A549 (cell line): ENCODE measurements at regions not wholly inside any gene's neighbourhood (a gene's known extent, or its start where the extent isn't known, plus 50 kb on each side); places are given as distances from the start of the nearest gene placed in this dataset.

ENCODE experiments used
- ATAC-seq, 2 experiments: fragments of 200-7000 bp in 1 of 2; fragments of >200 bp in 1 of 2; cut with Nextera tagmentation in 1 of 2; cut with Tn5 transposase in 1 of 2; 3 replicates each; pipeline versions ENCODE4 v1.8.0 to v1.9.1; 2018 to 2020; ENCODE audit warnings: mild to moderate bottlenecking in 1 of 2, moderate library complexity in 1 of 2
- CTCF ChIA-PET: fragments of 300-600 bp; sonication (Branson Sonifier 250); formaldehyde crosslinking; extraction: SDS; loops from one replicate; lab custom pipeline; 2021; ENCODE audit warnings: antibody characterized with exemption, inconsistent platforms; lab: Yijun Ruan, JAX
- POLR2A ChIA-PET: fragments of 350-600 bp; formaldehyde crosslinking; extraction: SDS; loops from one replicate; lab custom pipeline; 2021; ENCODE audit warnings: antibody characterized with exemption, inconsistent platforms; lab: Yijun Ruan, JAX
- DNase-seq, 2 experiments: peaks; one replicate each; pipeline versions ENCODE4 v3.0.0 to v3.0.0-alpha.2; 2011 to 2016; ENCODE audit warnings: low read depth in 1 of 2, low spot score in 1 of 2
- FAIRE-seq: peaks from 2 replicates; lab custom pipeline; 2011; peaks lifted over from hg19 to GRCh38; lab: Jason Lieb, UNC
- H3K27ac ChIP-seq, 2 experiments: fragments of >200 bp; sonication (Bioruptor Twin); formaldehyde crosslinking; 3 replicates each; pipeline ENCODE4 v1.5.1; 2016 to 2017
- H3K4me1 ChIP-seq: fragments of >200 bp; sonication (Bioruptor Twin); formaldehyde crosslinking; 3 replicates; pipeline ENCODE4 v1.6.1; 2016
- H3K4me2 ChIP-seq: fragments of >200 bp; sonication (Bioruptor Twin); formaldehyde crosslinking; 3 replicates; pipeline ENCODE4 v1.6.1; 2016
- H3K4me3 ChIP-seq: fragments of >200 bp; sonication (Bioruptor Twin); formaldehyde crosslinking; 3 replicates; pipeline ENCODE4 v1.5.1; 2016
- H3K9me3 ChIP-seq: fragments of >200 bp; sonication (Bioruptor Twin); formaldehyde crosslinking; 3 replicates; pipeline ENCODE4 v1.6.1; 2016
- CBX8 ChIP-seq: fragments of 200-600 bp; sonication (generic); IDR thresholded peaks from 2 replicates; pipeline ENCODE4 v1.6.1; 2016
- E2F6 ChIP-seq: IDR thresholded peaks from 2 replicates; pipeline ENCODE4 v1.6.1; 2012; ENCODE audit warnings: low read depth, borderline replicate concordance
- FOSB ChIP-seq: fragments of 250-450 bp; sonication (Bioruptor Pico); IDR thresholded peaks from 2 replicates; pipeline ENCODE4 v1.5.0; 2020; ENCODE audit warnings: mild to moderate bottlenecking, moderate library complexity
- FOXS1 ChIP-seq: fragments of 250-450 bp; sonication (Bioruptor Pico); IDR thresholded peaks from 2 replicates; pipeline ENCODE4 v1.5.0; 2020; ENCODE audit warnings: mild to moderate bottlenecking, moderate library complexity
- GATA3 ChIP-seq: IDR thresholded peaks from 2 replicates; pipeline ENCODE4 v1.6.1; 2012; ENCODE audit warnings: borderline replicate concordance
- HEYL ChIP-seq: fragments of 250-450 bp; sonication (Bioruptor Pico); IDR thresholded peaks from 2 replicates; pipeline ENCODE4 v1.8.0; 2021; ENCODE audit warnings: mild to moderate bottlenecking, moderate library complexity
- KDM5A ChIP-seq: fragments of 200-600 bp; sonication (generic); IDR thresholded peaks from 2 replicates; pipeline ENCODE4 v1.6.1; 2016; ENCODE audit warnings: antibody characterized with exemption, mild to moderate bottlenecking
- MAFK ChIP-seq: fragments of 450-650 bp; IDR thresholded peaks from 2 replicates; pipeline ENCODE4 v1.6.1; 2014; ENCODE audit not compliant: partially characterized antibody
- MAZ ChIP-seq: fragments of 150-350 bp; IDR thresholded peaks from 2 replicates; pipeline ENCODE4 v1.6.1; 2014; ENCODE audit warnings: antibody characterized with exemption, low read depth, low read length, borderline replicate concordance
- NFE2L2 ChIP-seq: fragments of 150-350 bp; conservative IDR thresholded peaks from 2 replicates; pipeline ENCODE4 v1.6.1; 2014; ENCODE audit warnings: low read length
- NR3C1 ChIP-seq: fragments of >200 bp; sonication (Bioruptor Twin); formaldehyde crosslinking; IDR thresholded peaks from 3 replicates; pipeline ENCODE4 v1.6.1; 2017
- PHF8 ChIP-seq: fragments of 200-600 bp; sonication (generic); IDR thresholded peaks from 2 replicates; pipeline ENCODE4 v1.6.1; 2016; ENCODE audit warnings: low read depth, mild to moderate bottlenecking, antibody characterized with exemption, moderate library complexity, borderline replicate concordance
- POLR2A ChIP-seq: IDR thresholded peaks from 2 replicates; pipeline ENCODE4 v1.6.1; 2012; ENCODE audit warnings: mild to moderate bottlenecking, low read length
- RARB ChIP-seq: fragments of 250-450 bp; sonication (Bioruptor Pico); IDR thresholded peaks from 2 replicates; pipeline ENCODE4 v1.8.0; 2021; ENCODE audit warnings: mild to moderate bottlenecking, moderate library complexity
- REST ChIP-seq: fragments of 200-600 bp; sonication (generic); IDR thresholded peaks from 2 replicates; pipeline ENCODE4 v1.6.1; 2016; ENCODE audit warnings: antibody characterized with exemption, mild to moderate bottlenecking, moderate library complexity
- TFCP2L1 ChIP-seq: fragments of 250-450 bp; sonication (Bioruptor Pico); IDR thresholded peaks from 2 replicates; pipeline ENCODE4 v1.5.0; 2021; ENCODE audit warnings: mild to moderate bottlenecking
- ZFP36 ChIP-seq: fragments of 450-650 bp; IDR thresholded peaks from 2 replicates; pipeline ENCODE4 v1.6.1; 2014; ENCODE audit warnings: borderline replicate concordance; ENCODE audit not compliant: partially characterized antibody
- WGBS: methylation state at CpG from one replicate; pipeline ENCODE4 v1.1.6; 2017; ENCODE audit errors: missing lambda C conversion rate; 5-methylcytosine and 5-hydroxymethylcytosine counted together
- small RNA-seq, 6 experiments: library from RNA; depleted of rRNA; stranded (forward); fragments of <200 nt; gene quantifications; one replicate each; pipeline ENCODE3, GENCODE V24; 2012
- TF ChIP-seq, protein P1 (sequence below): fragments of >200 bp; sonication (Bioruptor Twin); formaldehyde crosslinking; IDR thresholded peaks from 3 replicates; pipeline ENCODE4 v1.6.1; 2016

DNA sequence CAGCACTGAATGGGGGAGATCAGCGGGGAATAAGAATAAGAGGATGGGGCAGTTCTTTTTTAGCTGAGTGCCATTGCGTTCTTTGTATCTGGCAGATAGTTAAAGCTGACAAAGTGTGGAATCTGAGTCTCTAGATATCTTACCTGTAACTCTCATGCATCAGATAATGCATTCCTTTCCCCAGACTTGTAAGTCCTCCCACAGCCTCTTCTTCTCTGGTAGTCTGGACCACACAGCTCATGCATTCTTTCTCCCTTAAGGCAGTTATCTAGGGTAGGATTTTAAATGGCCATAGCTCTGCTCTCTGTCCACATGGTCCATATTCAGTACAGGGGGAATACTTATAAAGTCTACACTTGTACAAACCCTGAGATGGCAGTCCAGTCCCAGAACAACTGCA is 54.0 kb upstream of the FGF10 start:
- Histone ChIP-seq H3K4me2 (no peak overlapping the region), H3K4me1 (no peaks in the 10 kb centered on the region), H3K27ac (no peak overlapping the region), H3K9me3 (no peaks in the 10 kb centered on the region), H3K4me3 (no peak overlapping the region)
- ChIA-PET CTCF (interaction anchor here (0.6 kb wide), 1 partner anchor 469 kb away, joined by 4 read pairs; no protein-coding TSS in a partner anchor), POLR2A (no interaction called here)
- FAIRE-seq (no peak), DNase-seq (no peak), ATAC-seq (no peak)
- no peak for TF ChIP-seq ZFP36
- no peak for TF ChIP-seq KDM5A
- TF ChIP-seq, protein P1, sequence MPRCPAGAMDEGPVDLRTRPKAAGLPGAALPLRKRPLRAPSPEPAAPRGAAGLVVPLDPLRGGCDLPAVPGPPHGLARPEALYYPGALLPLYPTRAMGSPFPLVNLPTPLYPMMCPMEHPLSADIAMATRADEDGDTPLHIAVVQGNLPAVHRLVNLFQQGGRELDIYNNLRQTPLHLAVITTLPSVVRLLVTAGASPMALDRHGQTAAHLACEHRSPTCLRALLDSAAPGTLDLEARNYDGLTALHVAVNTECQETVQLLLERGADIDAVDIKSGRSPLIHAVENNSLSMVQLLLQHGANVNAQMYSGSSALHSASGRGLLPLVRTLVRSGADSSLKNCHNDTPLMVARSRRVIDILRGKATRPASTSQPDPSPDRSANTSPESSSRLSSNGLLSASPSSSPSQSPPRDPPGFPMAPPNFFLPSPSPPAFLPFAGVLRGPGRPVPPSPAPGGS: no peak
- no peak for TF ChIP-seq MAZ
- TF ChIP-seq E2F6: no peak
- TF ChIP-seq GATA3: no peak
- no peak for TF ChIP-seq PHF8
- no peak for TF ChIP-seq MAFK
- TF ChIP-seq POLR2A: no peak
- no peak for TF ChIP-seq NFE2L2
- TF ChIP-seq REST: no peak
- TF ChIP-seq RARB (CRISPR knock-in tag): no peak
- WGBS: 0% methylated on average over 2 of the region's 2 CpGs

- TF ChIP-seq PHF8 (no peak), FOSB (CRISPR knock-in tag) (no peak), TFCP2L1 (no peak)
- TF ChIP-seq, protein P1: no peak
- Histone ChIP-seq H3K9me3 (no peaks in the 10 kb centered on the region), H3K4me3 (no peak overlapping the region), H3K27ac (no peak overlapping the region), H3K4me1 (no peaks in the 10 kb centered on the region), H3K4me2 (no peak overlapping the region)
- ChIA-PET CTCF (no interaction called here), POLR2A (no interaction called here)
- no peak for FAIRE-seq
- no peak for ATAC-seq
- DNase-seq: no peak
These were observed 52.2 kb upstream of the FGF10 start for GRCh38 chr5:44441460-44441859.

DNA sequence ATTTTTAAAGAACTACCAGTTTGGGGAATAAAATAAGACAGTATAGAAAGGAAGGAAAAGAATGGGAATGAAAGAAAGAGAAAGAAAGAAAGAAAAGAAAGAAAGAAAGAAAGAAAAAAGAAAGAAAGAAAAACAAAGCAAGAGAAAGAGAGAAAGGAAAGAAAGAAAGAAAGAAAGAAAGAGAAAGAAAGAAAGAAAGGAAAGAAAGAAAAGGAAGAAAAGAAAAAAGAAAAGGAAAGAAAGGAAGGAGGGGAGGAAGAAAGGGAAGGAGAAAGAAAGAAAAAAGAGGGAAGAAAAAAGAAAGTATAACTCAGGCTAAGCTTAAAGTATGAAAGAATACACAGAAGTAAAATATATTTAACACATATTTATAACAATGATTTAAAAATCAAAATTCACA is 51.0 kb upstream of the FGF10 start:
- H3K4me1 ChIP-seq: no peaks in the 10 kb centered on the region
- DNase-seq (no peak), ATAC-seq (no peak), FAIRE-seq (no peak)
- H3K9me3 ChIP-seq: no peaks in the 10 kb centered on the region
- H3K4me3 ChIP-seq: no peak overlapping the region
- POLR2A ChIA-PET: no interaction called here
- no peak overlapping the region for H3K27ac ChIP-seq
- TF ChIP-seq FOSB (CRISPR knock-in tag) (no peak), FOXS1 (CRISPR knock-in tag) (no peak), PHF8 (no peak), NR3C1 (no peak), MAZ (no peak), CBX8 (no peak), E2F6 (no peak), HEYL (CRISPR knock-in tag) (no peak)
- CTCF ChIA-PET: no interaction called here
- no peak overlapping the region for H3K4me2 ChIP-seq

Small RNA genes in the stretch of these regions (small RNA-seq; reads per million reads assigned to genes)
- gene RN7SL383P: 0 reads per million in 6 experiments
